ENCODE measurements at regions not wholly inside any gene's neighbourhood (a gene's known extent, or its start where the extent isn't known, plus 50 kb on each side); places are given as distances from the start of the nearest gene placed in this dataset.

DNA sequence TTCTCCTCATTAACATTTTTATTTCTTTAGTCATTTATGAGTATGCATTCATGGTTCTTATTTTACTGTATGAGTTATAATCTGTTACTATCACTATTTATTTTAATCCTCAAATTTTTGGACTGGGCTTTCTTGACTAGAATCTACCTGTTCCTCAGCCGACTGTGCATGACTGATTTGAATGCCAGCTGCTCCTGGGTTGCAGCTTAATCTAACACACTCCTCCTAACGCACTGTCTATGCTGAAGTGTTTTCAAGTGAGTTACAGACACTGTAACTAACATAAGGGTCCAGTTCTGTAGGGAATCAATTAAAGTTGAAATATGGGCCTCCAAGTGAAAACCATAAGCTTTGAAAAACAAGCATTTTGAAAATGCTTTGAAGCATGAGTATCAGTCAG is 137.4 kb upstream of the ARSJ start:
- DNase-seq: no peak
- TF ChIP-seq, protein P1, sequence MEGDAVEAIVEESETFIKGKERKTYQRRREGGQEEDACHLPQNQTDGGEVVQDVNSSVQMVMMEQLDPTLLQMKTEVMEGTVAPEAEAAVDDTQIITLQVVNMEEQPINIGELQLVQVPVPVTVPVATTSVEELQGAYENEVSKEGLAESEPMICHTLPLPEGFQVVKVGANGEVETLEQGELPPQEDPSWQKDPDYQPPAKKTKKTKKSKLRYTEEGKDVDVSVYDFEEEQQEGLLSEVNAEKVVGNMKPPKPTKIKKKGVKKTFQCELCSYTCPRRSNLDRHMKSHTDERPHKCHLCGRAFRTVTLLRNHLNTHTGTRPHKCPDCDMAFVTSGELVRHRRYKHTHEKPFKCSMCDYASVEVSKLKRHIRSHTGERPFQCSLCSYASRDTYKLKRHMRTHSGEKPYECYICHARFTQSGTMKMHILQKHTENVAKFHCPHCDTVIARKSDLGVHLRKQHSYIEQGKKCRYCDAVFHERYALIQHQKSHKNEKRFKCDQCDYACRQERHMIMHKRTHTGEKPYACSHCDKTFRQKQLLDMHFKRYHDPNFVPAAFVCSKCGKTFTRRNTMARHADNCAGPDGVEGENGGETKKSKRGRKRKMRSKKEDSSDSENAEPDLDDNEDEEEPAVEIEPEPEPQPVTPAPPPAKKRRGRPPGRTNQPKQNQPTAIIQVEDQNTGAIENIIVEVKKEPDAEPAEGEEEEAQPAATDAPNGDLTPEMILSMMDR (IDR thresholded peaks at IDR 0.05; ENCODE audit: borderline replicate concordance): no peak
- Histone ChIP-seq H3K36me3 (no peaks in the 10 kb centered on the region), H3K27me3 (ENCODE audit: low read depth) (no peaks in the 10 kb centered on the region), H3K4me1 (no peaks in the 10 kb centered on the region), H3K27ac (replicated peaks) (no peak overlapping the region), H3K9me3 (replicated peaks) (no peaks in the 10 kb centered on the region), H3K4me3 (no peak overlapping the region)
- intact Hi-C loops (cut with micrococcal nuclease): no loop called here

DNA sequence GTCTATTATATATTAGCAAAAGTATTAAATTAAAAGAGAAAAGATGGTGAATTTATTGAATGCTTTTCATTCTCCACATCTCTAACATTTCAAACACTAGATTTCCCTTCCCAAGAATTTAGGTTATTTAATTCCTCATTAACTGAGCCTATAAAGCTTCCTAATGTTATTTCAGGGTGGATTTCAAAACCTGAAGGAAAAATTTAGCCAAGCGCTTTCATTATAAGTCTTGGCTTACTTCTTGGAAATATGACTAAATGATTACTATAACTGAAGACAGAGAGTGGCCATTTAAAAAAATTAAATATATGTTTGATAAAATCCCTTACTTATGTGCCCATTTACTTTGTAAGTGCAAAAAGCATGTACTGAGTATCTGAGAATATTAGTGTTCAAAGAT is 141.8 kb upstream of the ARSJ start:
- H3K27me3 ChIP-seq (ENCODE audit: low read depth): no peaks in the 10 kb centered on the region
- H3K9me3 ChIP-seq (replicated peaks): no peaks in the 10 kb centered on the region
- no peaks in the 10 kb centered on the region for H3K36me3 ChIP-seq
- H3K4me1 ChIP-seq: no peaks in the 10 kb centered on the region
- intact Hi-C loops (cut with micrococcal nuclease): no loop called here
- H3K27ac ChIP-seq (replicated peaks): no peak overlapping the region
- TF ChIP-seq, protein P1 (IDR thresholded peaks at IDR 0.05; ENCODE audit: borderline replicate concordance): no peak
- no peak overlapping the region for H3K4me3 ChIP-seq
- DNase-seq: no peak

DNA sequence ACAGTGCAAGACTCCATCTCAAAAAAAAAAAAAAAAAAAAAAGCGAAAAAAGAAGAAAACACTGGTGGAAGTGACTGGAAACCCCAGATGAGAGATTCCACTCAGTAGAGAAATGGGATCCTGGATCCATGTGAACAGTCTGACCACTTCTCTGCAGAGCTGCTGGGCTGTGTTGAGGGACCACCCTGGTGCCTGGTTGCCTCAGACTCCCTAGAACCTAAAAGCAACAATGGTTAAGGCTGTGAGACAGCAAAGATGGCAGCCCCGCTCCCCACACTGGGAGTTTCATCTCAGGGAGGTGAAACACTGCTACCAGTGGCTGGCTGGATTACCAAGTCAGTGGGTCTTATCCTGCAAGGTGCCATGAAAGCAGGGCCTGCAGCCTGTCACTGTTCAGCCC is 152.8 kb upstream of the ARSJ start:
- no peaks in the 10 kb centered on the region for H3K4me1 ChIP-seq
- H3K36me3 ChIP-seq: no peaks in the 10 kb centered on the region
- H3K27me3 ChIP-seq (ENCODE audit: low read depth): no peaks in the 10 kb centered on the region
- intact Hi-C loops (cut with micrococcal nuclease): no loop called here
- no peak for DNase-seq
- TF ChIP-seq, protein P1 (IDR thresholded peaks at IDR 0.05; ENCODE audit: borderline replicate concordance): no peak
- no peak overlapping the region for H3K27ac ChIP-seq (replicated peaks)
- no peak overlapping the region for H3K4me3 ChIP-seq
- no peaks in the 10 kb centered on the region for H3K9me3 ChIP-seq (replicated peaks)

DNA sequence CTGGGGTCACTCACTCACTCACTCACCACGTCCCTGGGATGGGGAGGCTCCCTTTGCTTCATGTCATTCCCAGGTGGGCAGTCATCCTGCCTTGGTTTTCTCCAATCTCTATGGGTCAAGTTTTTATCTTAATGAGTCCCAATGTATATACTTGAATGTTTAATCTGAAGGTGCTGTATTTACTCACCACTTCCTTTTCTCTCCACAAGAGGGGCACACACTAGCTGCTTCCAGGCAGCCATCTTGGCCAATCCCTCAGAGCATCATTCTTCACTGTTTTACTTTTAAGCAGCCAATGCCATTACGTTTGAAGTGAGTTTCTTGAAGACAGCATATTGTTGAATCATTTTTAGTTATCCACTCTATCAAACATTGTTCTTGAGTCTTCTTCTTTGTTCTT is 153.4 kb upstream of the ARSJ start:
- DNase-seq: no peak
- H3K27ac ChIP-seq (replicated peaks): no peak overlapping the region
- intact Hi-C loops (cut with micrococcal nuclease): no loop called here
- TF ChIP-seq, protein P1 (IDR thresholded peaks at IDR 0.05; ENCODE audit: borderline replicate concordance): no peak
- no peaks in the 10 kb centered on the region for H3K36me3 ChIP-seq
- H3K4me1 ChIP-seq: no peaks in the 10 kb centered on the region
- H3K27me3 ChIP-seq (ENCODE audit: low read depth): no peaks in the 10 kb centered on the region
- no peaks in the 10 kb centered on the region for H3K9me3 ChIP-seq (replicated peaks)
- no peak overlapping the region for H3K4me3 ChIP-seq

DNA sequence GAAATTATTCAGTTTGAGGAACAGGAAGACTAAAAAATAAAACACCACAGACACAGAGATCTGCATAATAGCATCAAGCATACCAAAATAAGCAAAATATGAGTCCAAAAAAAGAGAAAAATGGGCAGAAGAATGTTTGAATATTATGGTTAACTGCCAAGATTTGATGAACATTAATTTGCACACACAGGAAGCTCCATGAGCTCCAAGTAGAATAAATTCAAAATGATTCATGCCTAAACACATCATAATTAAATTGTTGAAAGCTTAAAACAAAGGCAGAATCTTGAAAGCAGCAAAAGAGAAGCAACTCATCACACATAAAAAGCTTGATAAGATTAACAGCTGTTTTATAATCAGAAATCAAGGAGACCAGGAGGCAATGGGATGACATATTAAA is 156.6 kb upstream of the ARSJ start:
- no peaks in the 10 kb centered on the region for H3K4me1 ChIP-seq
- TF ChIP-seq, protein P1 (IDR thresholded peaks at IDR 0.05; ENCODE audit: borderline replicate concordance): no peak
- DNase-seq: no peak
- peaks cover 2% of the 10 kb centered on the region for H3K9me3 ChIP-seq (replicated peaks)
- H3K36me3 ChIP-seq: no peaks in the 10 kb centered on the region
- H3K27ac ChIP-seq (replicated peaks): no peak overlapping the region
- intact Hi-C loops (cut with micrococcal nuclease): no loop called here
- H3K27me3 ChIP-seq (ENCODE audit: low read depth): no peaks in the 10 kb centered on the region
- H3K4me3 ChIP-seq: no peak overlapping the region

DNA sequence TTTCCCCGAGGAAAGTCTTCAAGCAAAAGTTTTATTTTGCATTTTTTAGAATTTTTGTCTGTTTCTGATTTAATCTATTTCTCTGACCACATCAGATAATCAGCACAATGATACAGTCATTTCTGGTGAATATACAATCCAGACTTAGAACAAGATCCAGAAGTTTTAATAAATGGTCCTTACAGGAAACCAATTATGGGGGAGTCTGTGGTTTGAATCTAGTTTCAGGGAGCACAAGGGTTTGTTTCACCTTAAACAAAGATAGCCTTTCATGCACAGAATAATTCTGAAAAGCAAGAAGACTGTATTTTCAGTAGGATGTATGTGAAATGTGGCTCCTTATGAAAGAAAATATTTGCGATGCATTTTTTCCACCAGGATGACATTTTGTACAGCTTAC is 158.5 kb upstream of the ARSJ start:
- DNase-seq: no peak
- TF ChIP-seq, protein P1 (IDR thresholded peaks at IDR 0.05; ENCODE audit: borderline replicate concordance): no peak
- Histone ChIP-seq H3K36me3 (no peaks in the 10 kb centered on the region), H3K9me3 (replicated peaks) (peaks cover 8% of the 10 kb centered on the region), H3K4me1 (no peaks in the 10 kb centered on the region), H3K27ac (replicated peaks) (no peak overlapping the region), H3K4me3 (no peak overlapping the region), H3K27me3 (ENCODE audit: low read depth) (no peaks in the 10 kb centered on the region)
- intact Hi-C loops (cut with micrococcal nuclease): no loop called here
